ENCODE measurements at regions not wholly inside any gene's neighbourhood (a gene's known extent, or its start where the extent isn't known, plus 50 kb on each side); places are given as distances from the start of the nearest gene placed in this dataset.
"Not testable (repeated sequence)": the region's sequence is repeated elsewhere in the genome, so short reads cannot be mapped to it uniquely, and the experiment has no call there.

- Histone ChIP-seq H3K4me3 (no peak overlapping the region), H3K4me1 (peaks cover 0 to 8% of the 10 kb centered on the region in 2 donors), H3K9me3 (no peaks in the 10 kb centered on the region), H3K36me3 (no peaks in the 10 kb centered on the region), H3K27me3 (no peaks in the 10 kb centered on the region), H3K27ac (peak overlapping the region in 1 of 2 donors; percentile 14)
- DNase-seq (ENCODE audit: low spot score) = no peak
- no peak for TF ChIP-seq CTCF (IDR thresholded peaks at IDR 0.05)
These were observed 179.8 kb upstream of the RBBP8 start for GRCh38 chr18:22753130-22753831.

- H3K36me3 ChIP-seq; H3K9me3 ChIP-seq; H3K27ac ChIP-seq; DNase-seq (ENCODE audit: low spot score); H3K4me1 ChIP-seq; H3K27me3 ChIP-seq; H3K4me3 ChIP-seq: not testable (repeated sequence)
These were observed 169.1 kb upstream of the RBBP8 start for GRCh38 chr18:22764005-22764404.

GRCh38 chr18:22765896-22766295 is 167.2 kb upstream of the RBBP8 start:
- H3K9me3 ChIP-seq = peaks cover 0 to 4% of the 10 kb centered on the region in 2 donors
- no peak overlapping the region for H3K4me3 ChIP-seq
- peak overlapping the region; percentile 57 to 63 for H3K27ac ChIP-seq
- H3K4me1 ChIP-seq = no peaks in the 10 kb centered on the region
- no peak for DNase-seq (ENCODE audit: low spot score)
- no peaks in the 10 kb centered on the region for H3K36me3 ChIP-seq
- no peak for TF ChIP-seq CTCF (IDR thresholded peaks at IDR 0.05)
- H3K27me3 ChIP-seq = no peaks in the 10 kb centered on the region

GRCh38 chr18:22767653-22768052 is 165.5 kb upstream of the RBBP8 start:
- Histone ChIP-seq H3K4me3 (no peak overlapping the region), H3K27me3 (no peaks in the 10 kb centered on the region), H3K36me3 (no peaks in the 10 kb centered on the region), H3K4me1 (no peaks in the 10 kb centered on the region), H3K27ac (no peak overlapping the region), H3K9me3 (peaks cover 0 to 4% of the 10 kb centered on the region in 2 donors)
- no peak for TF ChIP-seq CTCF (IDR thresholded peaks at IDR 0.05)
- DNase-seq (ENCODE audit: low spot score) = no peak

- no peak for TF ChIP-seq CTCF (IDR thresholded peaks at IDR 0.05)
- H3K9me3 ChIP-seq = no peaks in the 10 kb centered on the region
- no peak overlapping the region for H3K4me3 ChIP-seq
- no peak for DNase-seq (ENCODE audit: low spot score)
- H3K36me3 ChIP-seq = no peaks in the 10 kb centered on the region
- peaks cover 0 to 11% of the 10 kb centered on the region in 2 donors for H3K4me1 ChIP-seq
- H3K27ac ChIP-seq = no peak overlapping the region
- no peaks in the 10 kb centered on the region for H3K27me3 ChIP-seq
These were observed 159.2 kb upstream of the RBBP8 start for GRCh38 chr18:22773944-22774343.

- Histone ChIP-seq H3K9me3 (no peaks in the 10 kb centered on the region), H3K4me1 (peaks cover 0 to 16% of the 10 kb centered on the region in 2 donors), H3K36me3 (no peaks in the 10 kb centered on the region), H3K4me3 (no peak overlapping the region), H3K27ac (peak overlapping the region in 1 of 2 donors; percentile 29), H3K27me3 (no peaks in the 10 kb centered on the region)
- TF ChIP-seq CTCF (IDR thresholded peaks at IDR 0.05) = no peak
- DNase-seq (ENCODE audit: low spot score) = no peak
These were observed 154.1 kb upstream of the RBBP8 start for GRCh38 chr18:22778996-22779395.
